Fibroblast of lung (primary cell): ENCODE measurements at regions not wholly inside any gene's neighbourhood (a gene's known extent, or its start where the extent isn't known, plus 50 kb on each side); places are given as distances from the start of the nearest gene placed in this dataset.

ENCODE experiments used
- EZH2 ChIP-seq: IDR thresholded peaks from 2 replicates; pipeline ENCODE4 v1.5.1; 2012; ENCODE audit warnings: low read length, control low read depth, mild to moderate bottlenecking; ENCODE audit errors: missing control alignments
- TF ChIP-seq, protein P1 (sequence below), 2 donors: IDR thresholded peaks in 1 of 2; conservative IDR thresholded peaks in 1 of 2; 1 replicate in 1 of 2; 2 replicates in 1 of 2; pipeline ENCODE4 v1.5.1; 2011 to 2012; ENCODE audit warnings: low read length in 2 of 2, control low read depth in 1 of 2, inconsistent platforms in 1 of 2, low read depth in 1 of 2, mild to moderate bottlenecking in 1 of 2

- TF ChIP-seq, protein P1, sequence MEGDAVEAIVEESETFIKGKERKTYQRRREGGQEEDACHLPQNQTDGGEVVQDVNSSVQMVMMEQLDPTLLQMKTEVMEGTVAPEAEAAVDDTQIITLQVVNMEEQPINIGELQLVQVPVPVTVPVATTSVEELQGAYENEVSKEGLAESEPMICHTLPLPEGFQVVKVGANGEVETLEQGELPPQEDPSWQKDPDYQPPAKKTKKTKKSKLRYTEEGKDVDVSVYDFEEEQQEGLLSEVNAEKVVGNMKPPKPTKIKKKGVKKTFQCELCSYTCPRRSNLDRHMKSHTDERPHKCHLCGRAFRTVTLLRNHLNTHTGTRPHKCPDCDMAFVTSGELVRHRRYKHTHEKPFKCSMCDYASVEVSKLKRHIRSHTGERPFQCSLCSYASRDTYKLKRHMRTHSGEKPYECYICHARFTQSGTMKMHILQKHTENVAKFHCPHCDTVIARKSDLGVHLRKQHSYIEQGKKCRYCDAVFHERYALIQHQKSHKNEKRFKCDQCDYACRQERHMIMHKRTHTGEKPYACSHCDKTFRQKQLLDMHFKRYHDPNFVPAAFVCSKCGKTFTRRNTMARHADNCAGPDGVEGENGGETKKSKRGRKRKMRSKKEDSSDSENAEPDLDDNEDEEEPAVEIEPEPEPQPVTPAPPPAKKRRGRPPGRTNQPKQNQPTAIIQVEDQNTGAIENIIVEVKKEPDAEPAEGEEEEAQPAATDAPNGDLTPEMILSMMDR (conservative IDR thresholded peaks at IDR 0.05 in 1 of 2, IDR thresholded peaks at IDR 0.05 in 1 of 2; ENCODE audit: low read depth in 1 of 2, low read length in 2 of 2), result no peak
- no peak for TF ChIP-seq EZH2
Observed at GRCh38 chr4:111501946-111502345, 643.3 kb upstream of the FAM241A start.
